Activated naive CD8-positive, alpha-beta T cell (primary cell): ENCODE measurements at regions not wholly inside any gene's neighbourhood (a gene's known extent, or its start where the extent isn't known, plus 50 kb on each side); places are given as distances from the start of the nearest gene placed in this dataset.

Source experiments
- H3K27ac Mint-ChIP-seq: one replicate; pipeline ENCODE4 v1.8.0; 2021; ENCODE audit warnings: mixed read lengths
- H3K27me3 Mint-ChIP-seq: one replicate; pipeline ENCODE4 v1.8.0; 2021; ENCODE audit warnings: mixed read lengths
- H3K36me3 Mint-ChIP-seq: one replicate; pipeline ENCODE4 v1.8.0; 2021; ENCODE audit warnings: mixed read lengths
- H3K4me1 Mint-ChIP-seq: one replicate; pipeline ENCODE4 v1.8.0; 2021; ENCODE audit warnings: low read depth, mixed read lengths
- H3K4me3 Mint-ChIP-seq: one replicate; pipeline ENCODE4 v1.8.0; 2021; ENCODE audit warnings: mild to moderate bottlenecking, mixed read lengths
- H3K9me3 Mint-ChIP-seq: one replicate; pipeline ENCODE4 v1.8.0; 2021; ENCODE audit warnings: low read depth, mixed read lengths

DNA sequence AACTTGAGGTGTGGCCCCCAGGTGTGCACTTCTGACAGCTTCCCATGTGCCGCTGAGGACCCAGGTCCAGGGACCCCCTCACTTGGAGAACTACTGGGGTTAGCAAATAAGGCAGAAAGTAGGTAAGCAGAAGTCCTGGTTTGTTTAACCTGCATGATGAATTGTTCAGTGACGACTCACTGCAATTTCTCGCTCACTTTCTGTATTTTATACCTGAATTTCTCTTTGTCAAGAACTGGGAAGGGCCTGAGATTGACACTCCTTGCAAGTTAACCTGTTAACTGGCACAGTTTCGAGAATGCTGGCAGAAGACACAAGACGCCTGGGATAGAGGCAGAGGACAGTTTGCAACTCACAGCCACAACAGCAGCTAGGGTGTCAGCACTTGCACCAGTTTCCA, 164.5 kb upstream of the NCK2 start:
- Mint-ChIP-seq H3K4me1 (peaks cover 45% of the 10 kb centered on the region), H3K27me3 (no peaks in the 10 kb centered on the region), H3K4me3 (no peak overlapping the region), H3K36me3 (peaks cover 4% of the 10 kb centered on the region), H3K9me3 (no peaks in the 10 kb centered on the region), H3K27ac (no peak overlapping the region)

DNA sequence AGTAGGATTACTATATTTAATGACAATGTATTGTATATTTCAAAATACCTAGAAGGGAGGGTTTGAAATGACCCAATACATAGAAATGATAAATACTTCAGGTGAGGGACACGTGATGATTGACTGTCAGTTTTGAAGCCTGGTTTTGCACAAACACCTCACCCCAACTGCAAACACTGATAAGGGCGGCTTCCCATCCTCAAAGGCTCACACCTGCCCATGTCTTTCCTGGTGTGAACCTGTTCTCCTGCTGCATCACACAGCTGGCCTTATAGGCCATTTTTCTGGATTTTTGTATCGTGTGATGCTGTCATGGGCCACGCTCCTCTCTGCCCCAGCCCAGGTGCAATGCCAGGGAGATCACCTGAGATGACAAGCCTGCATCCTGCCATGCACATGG, 166.5 kb upstream of the NCK2 start:
- Mint-ChIP-seq H3K36me3 (no peaks in the 10 kb centered on the region), H3K4me3 (no peak overlapping the region), H3K9me3 (no peaks in the 10 kb centered on the region), H3K27ac (no peak overlapping the region), H3K4me1 (peaks cover 31% of the 10 kb centered on the region), H3K27me3 (no peaks in the 10 kb centered on the region)

DNA sequence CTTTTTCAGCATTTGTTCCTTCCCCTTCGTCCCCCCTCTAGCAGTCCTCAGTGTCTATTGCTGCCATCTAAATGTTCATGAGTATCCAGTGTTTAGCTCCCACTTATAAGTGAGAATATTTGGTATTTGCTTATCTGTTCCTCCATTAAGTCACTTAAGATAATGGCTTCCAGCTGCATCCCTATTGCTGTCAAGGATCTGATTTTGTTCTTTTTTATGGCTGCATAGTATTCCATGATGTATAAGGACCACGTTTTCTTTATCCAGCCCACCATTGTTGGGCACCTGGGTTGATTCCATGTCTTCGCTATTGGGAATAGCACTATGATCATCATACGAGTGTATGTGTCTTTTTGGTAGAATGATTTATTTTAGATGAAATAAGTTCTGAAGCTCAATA, 166.9 kb upstream of the NCK2 start:
- Mint-ChIP-seq H3K27me3 (no peaks in the 10 kb centered on the region), H3K4me1 (peaks cover 30% of the 10 kb centered on the region), H3K27ac (no peak overlapping the region), H3K4me3 (no peak overlapping the region), H3K9me3 (no peaks in the 10 kb centered on the region), H3K36me3 (no peaks in the 10 kb centered on the region)

DNA sequence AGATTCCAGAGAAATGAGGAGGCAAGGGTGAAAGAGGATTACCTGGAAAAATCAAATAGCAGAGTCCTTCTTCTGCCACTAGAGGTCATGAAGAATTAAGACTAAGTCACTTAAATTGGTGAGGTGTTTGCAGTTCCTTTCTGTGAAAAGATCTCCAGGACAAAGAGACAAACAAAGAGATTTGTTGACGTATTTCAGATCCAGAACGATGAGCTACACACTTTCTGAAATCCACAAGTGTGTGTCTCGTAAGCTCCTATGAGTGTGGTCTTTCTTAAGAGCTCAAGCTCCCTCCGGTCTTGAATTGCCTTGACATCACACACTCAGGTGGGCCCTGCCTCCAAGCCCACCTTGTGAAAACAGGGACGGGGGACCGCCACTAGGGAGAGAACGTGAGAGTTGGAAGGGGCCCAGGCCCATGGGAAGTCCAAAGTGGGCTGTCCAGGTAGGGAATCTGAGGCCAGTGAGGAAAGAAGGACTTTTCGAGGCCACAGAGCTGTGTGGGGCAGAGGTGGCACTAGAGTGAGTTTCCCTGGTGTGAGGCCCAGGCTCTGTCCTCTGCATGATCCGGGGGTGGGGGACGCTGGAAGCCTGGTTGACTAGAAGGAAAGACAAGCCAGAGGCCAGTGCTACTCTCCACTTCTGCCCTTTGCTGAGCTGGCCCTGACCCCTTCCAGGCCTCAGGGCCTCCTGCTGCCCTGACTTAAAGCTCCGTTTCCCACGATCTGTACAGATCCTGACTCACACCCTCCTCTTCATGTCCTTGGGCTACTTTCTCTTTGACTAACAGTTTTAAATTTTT, 168.1 kb upstream of the NCK2 start:
- H3K27ac Mint-ChIP-seq, result peak overlapping the region; percentile 79
- no peaks in the 10 kb centered on the region for H3K9me3 Mint-ChIP-seq
- H3K4me3 Mint-ChIP-seq, result no peak overlapping the region
- peaks cover 28% of the 10 kb centered on the region for H3K4me1 Mint-ChIP-seq
- H3K27me3 Mint-ChIP-seq, result no peaks in the 10 kb centered on the region
- H3K36me3 Mint-ChIP-seq, result no peaks in the 10 kb centered on the region

DNA sequence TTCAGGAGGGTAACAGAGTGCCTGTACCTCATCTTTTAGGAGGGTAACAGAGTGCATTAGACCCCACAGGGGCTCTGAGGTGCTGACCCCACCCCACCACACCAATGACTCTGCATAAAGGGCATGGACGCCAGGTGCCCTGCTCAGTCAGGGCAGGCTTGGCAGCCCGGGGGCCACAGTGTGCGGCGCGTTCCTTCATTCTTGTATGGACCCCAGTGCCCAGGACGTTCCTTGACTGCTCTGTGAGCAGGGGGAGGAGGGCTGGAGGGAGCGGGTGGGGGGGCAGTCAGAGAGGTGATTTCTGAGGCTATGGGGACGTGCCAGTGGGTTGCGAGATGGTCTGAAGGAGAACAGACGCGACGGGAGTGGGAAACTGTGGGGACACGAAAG, 168.7 kb upstream of the NCK2 start:
- Mint-ChIP-seq H3K4me3 (no peak overlapping the region), H3K9me3 (no peaks in the 10 kb centered on the region), H3K27ac (no peak overlapping the region), H3K27me3 (no peaks in the 10 kb centered on the region), H3K36me3 (no peaks in the 10 kb centered on the region), H3K4me1 (peaks cover 25% of the 10 kb centered on the region)

DNA sequence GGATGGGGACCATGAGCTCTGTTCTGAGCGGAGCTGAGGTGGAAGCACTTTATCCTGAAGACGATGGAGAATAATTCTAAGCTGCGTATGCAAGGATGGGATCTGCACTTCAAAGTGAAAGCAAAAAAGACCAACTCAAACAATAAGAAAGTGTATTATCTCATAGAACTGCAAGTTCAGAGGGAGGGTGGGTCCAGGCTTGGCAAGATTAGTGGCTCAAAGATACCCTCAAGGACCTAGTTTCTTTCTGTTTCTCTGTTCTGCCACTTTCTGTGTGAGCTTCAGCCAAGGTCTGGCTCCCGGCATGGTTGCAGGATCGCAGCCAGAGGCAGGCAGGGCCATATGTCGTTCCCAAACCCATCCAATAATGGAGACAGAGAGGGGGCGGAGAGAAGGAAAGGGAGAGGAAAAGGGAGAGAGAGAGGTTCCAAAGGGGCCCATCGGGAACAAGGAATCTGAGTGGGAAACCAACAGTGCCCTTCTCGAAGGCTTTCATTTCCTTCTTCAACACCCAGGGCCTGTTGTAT, 169.2 kb upstream of the NCK2 start:
- no peak overlapping the region for H3K4me3 Mint-ChIP-seq
- no peak overlapping the region for H3K27ac Mint-ChIP-seq
- peaks cover 23% of the 10 kb centered on the region for H3K4me1 Mint-ChIP-seq
- H3K27me3 Mint-ChIP-seq, result no peaks in the 10 kb centered on the region
- H3K9me3 Mint-ChIP-seq, result no peaks in the 10 kb centered on the region
- H3K36me3 Mint-ChIP-seq, result no peaks in the 10 kb centered on the region

DNA sequence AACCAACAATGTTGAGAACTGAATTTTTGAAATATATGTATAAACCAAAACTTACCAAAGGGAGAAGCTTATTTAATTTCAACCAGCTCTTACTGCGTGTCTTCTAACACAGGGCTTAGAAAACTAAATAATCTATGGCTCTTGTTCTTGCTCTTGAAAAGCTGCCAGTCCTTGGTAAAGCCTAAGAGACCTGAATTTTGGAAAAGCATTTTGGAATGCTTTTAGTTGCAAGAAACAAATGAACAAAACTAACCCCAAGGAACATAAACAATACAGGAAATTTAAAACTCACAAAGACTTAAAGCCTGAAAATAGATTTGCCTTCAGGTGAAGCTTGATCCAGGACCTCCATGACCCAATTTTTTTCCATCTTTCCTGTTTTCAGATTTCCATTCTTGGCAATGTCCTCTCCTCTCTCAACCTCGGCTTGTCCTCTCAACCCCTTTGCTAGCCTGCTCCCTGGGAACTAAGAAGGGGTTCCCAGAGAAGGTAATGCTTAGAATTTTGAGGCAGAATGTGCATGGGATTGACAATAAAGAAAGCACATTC, 169.8 kb upstream of the NCK2 start:
- H3K4me3 Mint-ChIP-seq, result no peak overlapping the region
- no peaks in the 10 kb centered on the region for H3K36me3 Mint-ChIP-seq
- no peaks in the 10 kb centered on the region for H3K9me3 Mint-ChIP-seq
- H3K4me1 Mint-ChIP-seq, result peaks cover 23% of the 10 kb centered on the region
- no peak overlapping the region for H3K27ac Mint-ChIP-seq
- no peaks in the 10 kb centered on the region for H3K27me3 Mint-ChIP-seq

DNA sequence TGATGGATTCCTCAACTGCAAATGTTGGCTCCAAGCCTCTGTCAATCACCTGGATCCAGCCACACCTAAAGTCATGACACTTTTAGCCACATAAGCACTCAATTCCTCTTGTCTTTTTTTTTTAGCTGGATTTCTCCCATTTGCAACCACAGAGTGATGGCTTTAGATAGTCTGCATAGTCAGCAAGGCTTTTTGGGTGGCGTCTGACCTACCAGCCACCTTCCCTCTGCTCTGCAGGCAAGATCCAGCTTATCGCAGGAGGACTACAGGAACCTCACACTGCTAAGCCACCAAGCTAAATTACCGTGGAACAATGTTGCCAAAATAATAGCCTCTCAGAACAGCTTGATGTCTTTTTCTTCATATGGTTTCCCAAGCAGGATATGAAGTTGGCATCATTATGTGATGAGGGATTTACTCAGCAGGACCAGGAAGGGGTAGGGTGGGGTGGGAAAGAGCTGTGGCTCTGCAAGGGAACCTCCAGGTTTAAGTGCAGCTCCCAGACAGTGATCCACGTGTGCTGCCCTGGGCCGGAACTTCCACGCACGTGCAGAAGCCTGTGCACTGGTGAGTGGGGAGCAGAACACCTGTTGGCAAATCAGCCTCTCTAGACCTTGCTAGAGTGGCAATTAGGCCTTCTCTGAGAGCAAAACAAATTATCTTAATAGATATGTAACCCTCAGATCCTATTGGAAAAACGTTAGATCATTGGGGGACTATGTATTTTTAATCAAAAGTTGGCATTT, 170.6 kb upstream of the NCK2 start:
- H3K9me3 Mint-ChIP-seq, result no peaks in the 10 kb centered on the region
- H3K27ac Mint-ChIP-seq, result no peak overlapping the region
- H3K27me3 Mint-ChIP-seq, result no peaks in the 10 kb centered on the region
- no peaks in the 10 kb centered on the region for H3K36me3 Mint-ChIP-seq
- H3K4me1 Mint-ChIP-seq, result peaks cover 23% of the 10 kb centered on the region
- H3K4me3 Mint-ChIP-seq, result no peak overlapping the region

DNA sequence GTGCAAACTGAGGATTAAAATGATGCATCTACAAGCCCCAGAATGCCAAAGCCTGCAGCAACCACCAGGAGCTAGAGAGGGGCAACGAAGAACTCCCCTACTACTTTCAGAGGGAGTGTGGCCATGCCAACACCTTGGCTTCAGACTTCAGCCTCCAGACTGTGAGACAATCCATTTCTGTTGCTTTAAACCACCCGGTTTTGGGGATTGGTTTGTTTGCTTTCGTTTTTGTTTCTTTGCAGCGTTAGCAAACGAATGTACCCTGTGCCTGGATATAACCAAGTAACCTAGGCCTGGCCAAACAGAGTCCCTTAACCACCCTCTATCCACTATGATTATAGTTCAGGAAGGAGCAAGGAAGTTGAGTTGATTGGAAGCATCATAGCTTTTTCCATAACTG, 171.2 kb upstream of the NCK2 start:
- peaks cover 24% of the 10 kb centered on the region for H3K4me1 Mint-ChIP-seq
- no peaks in the 10 kb centered on the region for H3K9me3 Mint-ChIP-seq
- no peaks in the 10 kb centered on the region for H3K36me3 Mint-ChIP-seq
- H3K27ac Mint-ChIP-seq, result no peak overlapping the region
- H3K4me3 Mint-ChIP-seq, result no peak overlapping the region
- no peaks in the 10 kb centered on the region for H3K27me3 Mint-ChIP-seq

DNA sequence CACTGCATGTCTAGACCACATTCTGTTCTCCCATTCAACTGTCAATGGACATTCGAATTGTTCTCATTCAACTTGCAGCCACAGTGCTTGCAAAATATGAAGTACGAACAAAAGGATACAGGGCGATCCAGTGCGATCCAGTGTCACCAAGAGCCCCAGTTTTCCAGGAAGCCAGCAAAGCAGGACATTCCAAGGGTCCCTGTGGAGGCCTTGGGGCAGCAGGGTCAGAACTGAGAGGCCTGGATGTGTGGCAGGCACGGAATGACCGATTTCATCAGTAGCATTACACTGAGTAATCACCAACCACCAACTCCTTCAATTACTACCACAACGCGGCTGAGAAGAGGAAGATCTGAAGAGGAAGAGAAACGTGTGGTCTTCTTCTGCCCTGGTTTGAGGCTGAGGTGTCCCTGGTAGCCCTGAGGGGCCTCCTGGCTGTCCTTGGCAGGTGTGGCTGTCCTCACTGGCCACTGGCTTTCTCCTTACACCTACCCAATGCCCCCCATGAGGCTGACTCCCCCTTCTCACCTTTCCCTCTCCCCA, 172.7 kb upstream of the FHL2 start:
- Mint-ChIP-seq H3K4me1 (peaks cover 28% of the 10 kb centered on the region), H3K9me3 (no peaks in the 10 kb centered on the region), H3K36me3 (no peaks in the 10 kb centered on the region), H3K27me3 (no peaks in the 10 kb centered on the region), H3K27ac (no peak overlapping the region), H3K4me3 (no peak overlapping the region)

DNA sequence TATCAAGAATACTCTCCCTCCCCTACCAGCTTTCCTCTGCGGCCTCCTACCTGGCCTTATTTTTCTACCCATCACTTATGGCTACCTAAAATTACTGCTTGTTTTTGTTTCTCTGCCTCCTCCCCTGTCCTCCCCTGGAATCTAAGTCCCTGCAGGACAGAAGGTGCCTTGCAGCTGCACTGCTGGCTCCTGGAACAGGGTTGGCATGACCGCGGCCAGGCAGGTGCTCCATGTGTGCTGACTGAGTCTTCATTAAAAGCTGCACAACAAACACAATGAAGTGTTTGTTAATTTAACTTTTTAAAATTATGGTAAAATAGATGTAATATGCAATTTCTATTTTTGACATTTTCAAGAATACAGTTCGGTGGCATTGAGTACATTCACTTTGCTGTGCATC, 171.9 kb upstream of the FHL2 start:
- Mint-ChIP-seq H3K4me3 (no peak overlapping the region), H3K4me1 (peaks cover 25% of the 10 kb centered on the region), H3K27ac (no peak overlapping the region), H3K27me3 (no peaks in the 10 kb centered on the region), H3K9me3 (no peaks in the 10 kb centered on the region), H3K36me3 (no peaks in the 10 kb centered on the region)

DNA sequence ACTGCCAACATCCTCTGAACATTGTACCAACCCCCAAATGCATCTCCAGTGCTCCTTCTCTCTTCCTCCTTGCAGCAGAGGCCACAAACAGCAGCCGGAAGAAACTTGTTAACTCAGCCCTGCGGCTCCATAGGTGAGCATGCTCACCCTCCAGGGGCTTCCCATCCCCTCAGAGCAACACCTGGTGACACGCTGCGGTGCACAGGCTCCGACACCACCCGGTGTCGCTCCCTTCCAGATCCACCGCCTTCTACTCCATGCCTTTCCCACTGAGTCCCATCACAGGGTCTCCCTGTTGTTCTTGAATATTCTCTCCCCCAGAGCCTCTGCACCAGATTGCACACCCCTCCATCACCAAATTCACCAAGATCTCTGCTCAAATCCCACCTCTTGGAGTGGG, 171.5 kb upstream of the FHL2 start:
- no peaks in the 10 kb centered on the region for H3K36me3 Mint-ChIP-seq
- H3K4me3 Mint-ChIP-seq, result no peak overlapping the region
- no peaks in the 10 kb centered on the region for H3K27me3 Mint-ChIP-seq
- peaks cover 21% of the 10 kb centered on the region for H3K4me1 Mint-ChIP-seq
- no peak overlapping the region for H3K27ac Mint-ChIP-seq
- no peaks in the 10 kb centered on the region for H3K9me3 Mint-ChIP-seq

DNA sequence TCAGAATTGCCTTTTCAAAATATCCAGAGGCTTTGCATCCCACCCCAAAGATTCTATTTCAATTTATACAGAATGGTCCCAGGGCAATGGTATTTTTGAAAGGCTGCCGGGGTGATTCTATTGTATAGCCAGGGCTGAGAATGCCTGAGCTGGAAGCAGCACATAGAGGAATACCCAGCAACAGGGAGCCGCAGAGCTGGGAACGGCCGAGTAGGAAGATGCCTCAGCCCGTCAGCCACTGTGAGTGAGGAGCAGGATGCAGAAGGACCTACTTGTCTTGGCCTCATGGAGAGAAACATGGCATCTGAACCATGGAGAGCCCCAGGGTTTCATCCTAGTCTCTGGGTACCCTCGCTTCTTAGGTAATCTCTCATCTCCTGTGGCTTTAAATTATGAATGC, 170.8 kb upstream of the FHL2 start:
- no peak overlapping the region for H3K27ac Mint-ChIP-seq
- no peaks in the 10 kb centered on the region for H3K9me3 Mint-ChIP-seq
- H3K4me3 Mint-ChIP-seq, result no peak overlapping the region
- peaks cover 18% of the 10 kb centered on the region for H3K4me1 Mint-ChIP-seq
- H3K36me3 Mint-ChIP-seq, result no peaks in the 10 kb centered on the region
- no peaks in the 10 kb centered on the region for H3K27me3 Mint-ChIP-seq

DNA sequence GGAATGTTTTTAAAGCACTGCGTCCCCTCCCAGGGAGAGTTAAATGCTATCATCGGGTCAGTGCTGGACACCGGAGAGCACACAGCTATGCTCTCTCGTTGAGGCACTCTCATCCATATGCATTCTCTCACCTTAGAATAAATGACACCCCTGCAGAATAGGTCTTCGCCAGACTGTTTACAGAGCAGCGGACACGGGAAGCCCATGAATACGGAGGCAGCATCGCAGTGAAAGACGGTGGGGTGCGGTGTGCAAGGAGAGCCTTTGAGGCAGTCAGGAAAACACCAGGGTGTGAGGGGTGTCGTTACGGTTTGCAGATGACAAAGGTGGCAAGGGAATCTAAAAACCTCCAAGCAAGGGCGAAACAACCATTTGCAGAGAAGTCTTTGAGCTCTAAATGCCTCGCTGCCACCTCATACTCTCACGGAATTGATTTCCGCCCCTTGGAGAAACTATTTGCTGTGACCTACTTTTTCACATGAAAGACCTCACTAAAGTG, 169.2 kb upstream of the FHL2 start:
- Mint-ChIP-seq H3K27me3 (no peaks in the 10 kb centered on the region), H3K36me3 (no peaks in the 10 kb centered on the region), H3K27ac (peak overlapping the region; percentile 2), H3K9me3 (no peaks in the 10 kb centered on the region), H3K4me3 (peak overlapping the region; percentile 57), H3K4me1 (peaks cover 13% of the 10 kb centered on the region)
